Endothelial cell of umbilical vein (primary cell): ENCODE measurements at regions not wholly inside any gene's neighbourhood (a gene's known extent, or its start where the extent isn't known, plus 50 kb on each side); places are given as distances from the start of the nearest gene placed in this dataset.

Experiments
- BruUV-seq: library from RNA; stranded (reverse); fragments of 400-500 nt; replicated peaks from 2 replicates; lab custom pipeline; 2021; lab: Mats Ljungman, UMichigan
- CTCF ChIA-PET: fragments of 300-600, 350-600 bp; sonication (Branson Sonifier 250); formaldehyde crosslinking; loops from one replicate; lab custom pipeline; 2021; ENCODE audit warnings: antibody characterized with exemption, inconsistent platforms; lab: Charles Lee
- POLR2A ChIA-PET: fragments of 300-600, 350-600 bp; sonication (Branson Sonifier 250); formaldehyde crosslinking; loops from one replicate; lab custom pipeline; 2021; ENCODE audit warnings: antibody characterized with exemption, inconsistent platforms; lab: Charles Lee
- DNase-seq: peaks from one replicate; pipeline ENCODE4 v3.0.0-alpha.2; 2011; ENCODE audit warnings: low read depth, low spot score
- FAIRE-seq: peaks from 2 replicates; lab custom pipeline; 2011; peaks lifted over from hg19 to GRCh38; lab: Jason Lieb, UNC
- H2AFZ ChIP-seq: 2 replicates; pipeline ENCODE4 v1.6.0; 2012; ENCODE audit warnings: low read depth, low read length, control low read depth, inconsistent platforms
- H3K27ac ChIP-seq: 2 replicates; pipeline ENCODE4 v1.5.1; 2011; ENCODE audit warnings: low read depth, mild to moderate bottlenecking, control low read depth, low read length, moderate library complexity; ENCODE audit not compliant: insufficient read depth
- H3K27me3 ChIP-seq, 2 experiments: 2 replicates each; pipeline versions ENCODE4 v1.6.0 to v1.6.1; 2011; ENCODE audit warnings: low read length in 2 of 2, mixed read lengths in 1 of 2; ENCODE audit not compliant: control insufficient read depth in 2 of 2, insufficient read depth in 2 of 2
- H3K36me3 ChIP-seq, 2 experiments: 2 replicates in 1 of 2; 3 replicates in 1 of 2; pipeline ENCODE4 v1.5.1; 2011; ENCODE audit warnings: low read length in 2 of 2, mild to moderate bottlenecking in 1 of 2, moderate library complexity in 1 of 2; ENCODE audit not compliant: control insufficient read depth in 2 of 2, insufficient read depth in 2 of 2; ENCODE audit errors: extremely low read depth in 1 of 2
- H3K4me1 ChIP-seq: 3 replicates; pipeline ENCODE4 v1.5.1; 2011; ENCODE audit warnings: mild to moderate bottlenecking, low read length; ENCODE audit not compliant: control insufficient read depth, insufficient read depth; ENCODE audit errors: extremely low read depth
- H3K4me2 ChIP-seq: 2 replicates; pipeline ENCODE4 v1.6.1; 2011; ENCODE audit warnings: low read length, control low read depth, mixed read lengths; ENCODE audit not compliant: insufficient read depth
- H3K4me3 ChIP-seq, 3 experiments: fragments of 200-600 bp in 1 of 3; sonication (generic), shearing (Covaris generic) in 1 of 3; replicated peaks in 1 of 3; 2 replicates each; pipeline ENCODE4 v1.5.1; 2011 to 2016; ENCODE audit warnings: control low read depth in 3 of 3, low read length in 3 of 3, mild to moderate bottlenecking in 2 of 3, inconsistent platforms in 1 of 3, low read depth in 1 of 3, moderate library complexity in 1 of 3; ENCODE audit not compliant: insufficient read depth in 1 of 3
- H3K79me2 ChIP-seq: 2 replicates; pipeline ENCODE4 v1.6.0; 2012; ENCODE audit warnings: low read length, inconsistent platforms; ENCODE audit not compliant: control insufficient read depth, insufficient read depth
- H3K9ac ChIP-seq: replicated peaks from 2 replicates; pipeline ENCODE3; 2011; ENCODE audit warnings: low read length, control low read depth; ENCODE audit not compliant: insufficient read depth; ENCODE audit errors: extremely low read depth
- H3K9me1 ChIP-seq: replicated peaks from 3 replicates; pipeline ENCODE4 v1.6.0; 2011; ENCODE audit warnings: mild to moderate bottlenecking, low read length; ENCODE audit not compliant: control insufficient read depth, insufficient read depth; ENCODE audit errors: extremely low read depth
- H3K9me3 ChIP-seq: replicated peaks from 2 replicates; pipeline ENCODE4 v1.5.1; 2012; ENCODE audit warnings: low read length, inconsistent platforms; ENCODE audit not compliant: control insufficient read depth, insufficient read depth
- H4K20me1 ChIP-seq: replicated peaks from 2 replicates; pipeline ENCODE3; 2011; ENCODE audit warnings: mild to moderate bottlenecking, low read length; ENCODE audit not compliant: control insufficient read depth, insufficient read depth; ENCODE audit errors: extremely low read depth
- EZH2 ChIP-seq: IDR thresholded peaks from 2 replicates; pipeline ENCODE4 v1.6.1; 2012; ENCODE audit warnings: borderline replicate concordance, low read depth, mild to moderate bottlenecking, moderate library complexity, low read length, inconsistent platforms; ENCODE audit not compliant: severe bottlenecking
- FOS ChIP-seq: IDR thresholded peaks from 2 replicates; pipeline ENCODE4 v1.6.1; 2011; ENCODE audit warnings: mild to moderate bottlenecking, low read length, moderate library complexity, borderline replicate concordance; ENCODE audit not compliant: insufficient read depth
- GATA2 ChIP-seq: IDR thresholded peaks from 2 replicates; pipeline ENCODE4 v1.7.0; 2011; ENCODE audit warnings: low read depth, mild to moderate bottlenecking, moderate library complexity, mixed read lengths, low read length; ENCODE audit not compliant: insufficient read length, insufficient read depth
- JUN ChIP-seq: IDR thresholded peaks from 2 replicates; pipeline ENCODE4 v1.6.1; 2011; ENCODE audit warnings: borderline replicate concordance, low read depth; ENCODE audit not compliant: insufficient read length, insufficient read depth
- MAX ChIP-seq: IDR thresholded peaks from 2 replicates; pipeline ENCODE4 v1.6.1; 2011; ENCODE audit not compliant: insufficient read depth, insufficient read length
- MYC ChIP-seq: IDR thresholded peaks from one replicate; pipeline ENCODE4 v1.6.1; 2011; ENCODE audit warnings: mild to moderate bottlenecking, low read depth, low read length
- POLR2A ChIP-seq: IDR thresholded peaks from 2 replicates; pipeline ENCODE4 v1.6.1; 2012; ENCODE audit warnings: low read depth, mild to moderate bottlenecking, control low read depth, low read length
- POLR2AphosphoS5 ChIP-seq: IDR thresholded peaks from 2 replicates; pipeline ENCODE4 v1.6.1; 2012; ENCODE audit warnings: low read depth, mild to moderate bottlenecking, control low read depth, low read length, moderate library complexity; ENCODE audit not compliant: insufficient read depth
- dilution Hi-C: fragments of 300-500 bp; cut with MboI; formaldehyde crosslinking; loops from one replicate; pipeline ENCODE4 v1.15.0; 2019; ENCODE audit warnings: low sequenced_read_pairs; ENCODE audit not compliant: extremely low pct_ligation_motif_present
- intact Hi-C: fragments of 100-400 bp; cut with micrococcal nuclease; formaldehyde crosslinking; loops from one replicate; pipeline ENCODE4 v1.10.0; 2022
- TF ChIP-seq, protein P1 (sequence below), 2 donors: IDR thresholded peaks; 1 replicate in 1 of 2; 2 replicates in 1 of 2; pipeline ENCODE4 v1.5.1; 2011; ENCODE audit warnings: low read length in 2 of 2, mild to moderate bottlenecking in 2 of 2, moderate library complexity in 2 of 2, control low read depth in 1 of 2, inconsistent platforms in 1 of 2, low read depth in 1 of 2; ENCODE audit not compliant: insufficient read depth in 1 of 2; ENCODE audit errors: extremely low read depth in 1 of 2

DNA sequence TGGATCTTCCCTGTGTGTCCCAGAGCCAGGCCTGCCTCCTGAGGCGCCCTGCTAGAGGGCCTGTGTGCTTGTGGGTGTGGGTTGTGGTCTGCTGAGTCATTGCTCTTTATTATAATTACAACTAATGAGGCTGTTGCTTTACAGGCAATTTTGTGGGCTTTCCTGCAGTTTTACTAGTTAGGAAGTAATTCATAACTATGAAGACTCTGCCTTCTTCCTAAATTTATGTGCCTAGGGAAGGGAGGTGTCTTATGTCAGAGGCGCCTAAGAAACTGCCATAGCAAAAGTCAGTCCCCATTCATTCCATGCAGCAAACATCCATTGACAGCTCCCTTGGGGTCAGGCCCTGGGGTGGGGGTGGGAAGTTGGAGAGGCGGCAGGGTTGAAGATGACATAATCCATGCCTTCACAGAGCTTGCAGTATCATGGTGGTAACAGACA is 359.2 kb downstream of the IDS start:
- no peaks in the 10 kb centered on the region for H3K4me1 ChIP-seq
- POLR2A ChIA-PET: no interaction called here
- no peaks in the 10 kb centered on the region for H4K20me1 ChIP-seq
- H3K79me2 ChIP-seq: no peaks in the 10 kb centered on the region
- no peaks in the 10 kb centered on the region for H3K9me3 ChIP-seq
- no peak overlapping the region for H2AFZ ChIP-seq
- intact Hi-C loops: no loop called here
- no peaks in the 10 kb centered on the region for H3K27me3 ChIP-seq
- H3K27ac ChIP-seq: no peak overlapping the region
- no peaks in the 10 kb centered on the region for H3K9me1 ChIP-seq
- BruUV-seq: no TSS peak
- dilution Hi-C loops: no loop called here
- DNase-seq: no peak
- H3K4me2 ChIP-seq: no peak overlapping the region
- no peak for FAIRE-seq
- H3K4me3 ChIP-seq: no peak overlapping the region
- H3K36me3 ChIP-seq: no peaks in the 10 kb centered on the region
- TF ChIP-seq POLR2AphosphoS5 (no peak), GATA2 (no peak), FOS (no peak), JUN (no peak), MAX (no peak), MYC (no peak), EZH2 (no peak), POLR2A (no peak)
- TF ChIP-seq, protein P1, sequence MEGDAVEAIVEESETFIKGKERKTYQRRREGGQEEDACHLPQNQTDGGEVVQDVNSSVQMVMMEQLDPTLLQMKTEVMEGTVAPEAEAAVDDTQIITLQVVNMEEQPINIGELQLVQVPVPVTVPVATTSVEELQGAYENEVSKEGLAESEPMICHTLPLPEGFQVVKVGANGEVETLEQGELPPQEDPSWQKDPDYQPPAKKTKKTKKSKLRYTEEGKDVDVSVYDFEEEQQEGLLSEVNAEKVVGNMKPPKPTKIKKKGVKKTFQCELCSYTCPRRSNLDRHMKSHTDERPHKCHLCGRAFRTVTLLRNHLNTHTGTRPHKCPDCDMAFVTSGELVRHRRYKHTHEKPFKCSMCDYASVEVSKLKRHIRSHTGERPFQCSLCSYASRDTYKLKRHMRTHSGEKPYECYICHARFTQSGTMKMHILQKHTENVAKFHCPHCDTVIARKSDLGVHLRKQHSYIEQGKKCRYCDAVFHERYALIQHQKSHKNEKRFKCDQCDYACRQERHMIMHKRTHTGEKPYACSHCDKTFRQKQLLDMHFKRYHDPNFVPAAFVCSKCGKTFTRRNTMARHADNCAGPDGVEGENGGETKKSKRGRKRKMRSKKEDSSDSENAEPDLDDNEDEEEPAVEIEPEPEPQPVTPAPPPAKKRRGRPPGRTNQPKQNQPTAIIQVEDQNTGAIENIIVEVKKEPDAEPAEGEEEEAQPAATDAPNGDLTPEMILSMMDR (IDR thresholded peaks at IDR 0.05; ENCODE audit: extremely low read depth in 1 of 2, insufficient read depth in 1 of 2, low read depth in 1 of 2, low read length in 2 of 2): no peak
- CTCF ChIA-PET: no interaction called here
- H3K9ac ChIP-seq: no peak overlapping the region
